Right hindlimb (tissue), 1 donor: ENCODE measurements at regions not wholly inside any gene's neighbourhood (a gene's known extent, or its start where the extent isn't known, plus 50 kb on each side); places are given as distances from the start of the nearest gene placed in this dataset.

Experiments used
- DNase-seq: peaks from one replicate; pipeline ENCODE4 v3.0.0-alpha.2; 2018

GRCh38 chr2:21543630-21544029, 419.9 kb downstream of the TDRD15 start:
- DNase-seq: no peak

- no peak for DNase-seq
Measured at GRCh38 chr2:21544392-21544791, 420.6 kb downstream of the TDRD15 start.

- DNase-seq: no peak
Measured at GRCh38 chr2:21552981-21553380, 429.2 kb downstream of the TDRD15 start.

GRCh38 chr2:21559351-21559750, 435.6 kb downstream of the TDRD15 start:
- DNase-seq: no peak

- DNase-seq: no peak
Measured at GRCh38 chr2:21561965-21562364, 438.2 kb downstream of the TDRD15 start.

DNA sequence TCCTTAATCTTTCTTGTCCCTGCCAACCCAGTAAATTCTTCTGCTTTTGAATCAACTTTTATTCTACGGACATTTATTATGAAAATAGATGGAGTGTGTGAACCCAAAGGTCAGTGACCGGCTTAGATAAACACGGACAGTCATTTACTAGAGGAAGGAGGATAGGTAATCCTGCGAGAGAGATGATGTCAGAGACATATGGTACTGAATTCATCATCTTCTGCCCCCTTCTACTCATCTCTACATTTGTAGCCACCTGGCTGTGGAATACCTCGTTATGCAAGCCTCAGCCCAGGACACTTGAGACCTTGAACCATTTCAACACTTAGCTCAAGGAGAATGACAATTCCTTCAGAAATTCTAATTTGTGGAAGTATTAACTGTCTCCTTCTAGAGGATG, 443.6 kb downstream of the TDRD15 start:
- DNase-seq: no peak

DNA sequence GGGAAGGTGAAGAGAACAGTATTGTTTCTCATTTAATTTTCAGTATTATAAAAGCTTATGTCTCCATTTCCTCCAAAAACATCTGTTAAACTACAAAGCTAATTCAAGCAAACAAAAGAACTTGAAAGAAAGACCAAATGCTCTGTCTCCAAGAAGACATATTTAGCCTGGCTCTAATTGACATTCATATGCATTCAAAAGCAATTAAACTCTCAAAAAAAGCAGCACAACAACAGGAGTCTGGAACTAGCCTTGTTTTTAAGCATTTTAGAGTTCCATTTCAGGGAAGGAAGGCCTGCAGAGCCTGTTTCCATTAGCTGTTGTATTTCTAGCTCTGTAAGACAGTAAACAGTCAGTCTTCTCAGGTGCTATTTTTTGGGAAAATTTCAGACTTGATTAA, 447.9 kb downstream of the TDRD15 start:
- no peak for DNase-seq

DNA sequence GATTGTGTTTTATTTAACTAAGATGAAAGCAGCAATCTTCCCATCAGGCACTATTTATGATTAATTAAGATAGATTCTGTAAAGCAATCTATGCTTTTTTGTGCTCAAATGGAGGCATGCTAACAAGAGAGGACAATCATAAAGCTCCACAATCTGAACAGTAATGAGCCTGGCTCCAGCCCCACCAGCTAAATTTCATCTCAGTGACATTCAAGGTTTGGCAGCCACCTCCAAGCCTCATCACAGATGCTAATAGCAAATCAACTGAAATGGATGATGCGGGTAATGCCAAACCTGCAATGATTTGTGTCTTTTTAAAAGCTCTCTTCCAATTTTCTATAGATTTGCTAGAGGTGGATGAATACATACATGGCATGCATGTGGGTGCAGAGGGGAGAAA, 456.6 kb downstream of the TDRD15 start:
- no peak for DNase-seq

DNA sequence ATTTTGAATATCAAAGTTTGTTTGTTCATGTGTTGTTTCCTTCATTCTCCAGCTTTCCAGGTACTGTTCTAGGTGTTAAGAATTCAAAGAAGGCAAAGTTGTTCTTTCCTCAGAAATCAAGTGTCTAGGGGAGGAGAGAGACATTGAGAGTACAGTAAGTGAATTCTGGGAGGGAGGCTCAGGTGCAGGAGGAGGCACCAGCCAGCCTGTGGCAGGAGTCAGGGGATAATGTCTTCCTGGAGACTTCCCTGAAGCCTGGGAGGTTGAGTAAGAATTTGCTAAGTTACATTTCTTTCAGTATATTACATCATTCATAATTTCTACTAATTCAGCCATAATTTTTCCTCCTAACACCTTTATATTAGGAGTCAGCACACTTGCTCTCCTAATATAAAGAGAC, 462.1 kb downstream of the TDRD15 start:
- DNase-seq: no peak

DNA sequence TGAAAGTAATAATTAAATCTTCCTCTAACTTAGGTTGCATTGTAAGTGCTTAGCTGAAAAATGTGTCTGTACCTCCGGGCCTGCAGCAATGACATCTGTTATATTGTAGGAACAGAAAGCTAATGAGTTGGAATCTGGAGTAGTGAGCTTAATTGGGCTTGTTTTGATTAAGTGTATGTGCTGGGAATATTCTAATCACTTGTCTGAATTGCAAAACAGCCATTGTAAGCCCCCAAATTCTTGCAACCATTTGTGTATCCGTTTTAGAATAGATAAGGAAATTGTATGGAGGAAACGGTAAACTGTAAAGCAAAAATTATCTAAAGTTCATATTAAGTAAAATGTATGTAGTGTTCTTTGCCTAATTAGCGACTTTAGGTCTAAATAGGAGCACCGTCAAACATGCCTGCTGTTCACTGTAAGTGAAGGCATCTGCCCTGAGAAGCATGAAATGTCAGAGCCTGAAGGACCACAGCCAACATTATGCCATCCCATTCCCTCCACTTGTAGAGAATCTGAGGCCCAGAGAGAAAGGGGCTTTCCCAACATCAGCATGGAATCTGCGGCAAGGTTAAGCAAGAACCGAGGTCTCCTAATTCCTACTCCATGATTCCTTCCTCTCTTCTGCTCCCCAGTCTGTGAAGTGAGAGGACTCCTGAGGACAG, 466.4 kb downstream of the TDRD15 start:
- DNase-seq: no peak

DNA sequence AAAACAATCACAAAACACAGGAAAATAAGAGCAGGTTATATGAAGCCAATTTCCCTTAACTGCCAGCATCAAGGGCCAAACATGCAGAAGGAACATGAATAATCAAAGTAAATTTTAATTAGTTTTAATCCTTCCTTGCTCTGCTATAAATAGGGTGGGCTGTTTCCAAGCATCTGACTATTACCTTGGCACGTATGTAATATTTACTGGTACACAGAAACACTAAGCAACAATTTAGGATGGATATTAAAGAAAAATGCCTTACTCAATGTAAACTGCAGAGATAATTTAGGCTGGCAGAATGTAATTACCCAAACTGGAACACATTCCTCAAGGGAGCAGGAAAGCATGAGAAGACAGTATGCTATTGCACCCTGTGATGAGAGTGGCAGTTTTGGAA, 468.2 kb downstream of the TDRD15 start:
- DNase-seq: no peak

DNA sequence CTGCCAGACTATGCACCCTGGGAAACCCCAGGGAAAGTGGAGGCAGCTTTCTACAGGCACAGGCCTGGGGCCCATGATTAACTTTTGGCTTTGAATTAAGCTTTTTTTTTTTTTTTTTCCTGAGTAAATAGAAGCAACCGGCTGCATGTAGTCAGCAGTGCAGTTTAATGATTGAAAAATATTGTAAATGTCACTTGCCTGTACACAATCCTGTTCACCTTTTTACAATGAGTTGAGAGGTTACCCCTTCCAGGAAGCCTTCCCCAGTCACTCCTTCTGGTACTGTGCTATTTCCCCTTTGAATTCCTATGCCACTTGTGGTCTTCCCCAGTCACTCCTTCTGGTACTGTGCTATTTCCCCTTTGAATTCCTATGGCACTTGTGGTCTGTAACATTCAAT, 475.6 kb downstream of the TDRD15 start:
- no peak for DNase-seq

- no peak for DNase-seq
Measured at GRCh38 chr2:21602789-21603188, 479.0 kb downstream of the TDRD15 start.

GRCh38 chr2:21607572-21607971, 483.8 kb downstream of the TDRD15 start:
- no peak for DNase-seq

DNA sequence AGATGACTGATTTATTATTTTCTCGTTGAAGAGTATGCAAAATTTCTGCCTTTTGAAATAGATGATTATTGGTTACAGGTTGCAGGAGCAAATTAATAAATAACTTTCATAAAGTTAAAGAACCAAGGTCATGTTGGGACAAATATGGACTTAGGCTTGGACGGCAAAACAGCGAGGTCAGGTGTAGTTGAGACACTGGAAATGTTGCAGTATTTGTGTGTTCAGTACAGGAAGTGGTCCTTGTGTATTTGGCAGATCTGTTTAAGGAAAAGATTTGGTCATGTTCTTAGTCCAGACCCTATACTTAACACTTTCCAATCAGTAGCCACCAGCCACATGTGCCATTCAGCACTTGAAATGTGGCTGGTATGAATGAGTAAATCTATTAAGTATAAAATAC, 486.5 kb downstream of the TDRD15 start:
- DNase-seq: no peak

GRCh38 chr2:21617885-21618434, 494.2 kb downstream of the TDRD15 start:
- no peak for DNase-seq

- DNase-seq: no peak
Measured at GRCh38 chr2:21620771-21621170, 497.0 kb downstream of the TDRD15 start.

- no peak for DNase-seq
Measured at GRCh38 chr2:21627938-21628337, 504.2 kb downstream of the TDRD15 start.

- DNase-seq: no peak
Measured at GRCh38 chr2:21633015-21633414, 509.2 kb downstream of the TDRD15 start.

GRCh38 chr2:21633466-21633865, 509.7 kb downstream of the TDRD15 start:
- DNase-seq: no peak

DNA sequence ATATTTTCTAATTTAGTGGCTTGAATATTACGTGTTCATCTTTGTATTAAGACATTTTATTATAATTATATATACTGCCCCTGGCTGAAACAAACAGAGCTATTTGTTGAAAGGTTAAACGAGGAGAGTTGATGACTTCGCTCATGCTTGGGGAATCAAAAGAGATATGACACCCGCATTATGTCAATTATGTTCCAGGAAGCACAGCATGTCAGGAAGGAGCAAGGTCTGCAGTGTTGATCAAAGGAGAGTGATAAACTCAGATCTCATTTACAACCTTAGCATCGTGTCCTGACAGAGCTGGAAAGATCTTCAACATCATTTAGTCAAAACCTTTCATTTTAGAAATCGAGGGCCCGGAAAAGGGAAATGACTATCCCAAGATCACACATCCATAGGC, 510.1 kb downstream of the TDRD15 start:
- DNase-seq: no peak

- no peak for DNase-seq
Measured at GRCh38 chr2:21640046-21640445, 516.3 kb downstream of the TDRD15 start.

DNA sequence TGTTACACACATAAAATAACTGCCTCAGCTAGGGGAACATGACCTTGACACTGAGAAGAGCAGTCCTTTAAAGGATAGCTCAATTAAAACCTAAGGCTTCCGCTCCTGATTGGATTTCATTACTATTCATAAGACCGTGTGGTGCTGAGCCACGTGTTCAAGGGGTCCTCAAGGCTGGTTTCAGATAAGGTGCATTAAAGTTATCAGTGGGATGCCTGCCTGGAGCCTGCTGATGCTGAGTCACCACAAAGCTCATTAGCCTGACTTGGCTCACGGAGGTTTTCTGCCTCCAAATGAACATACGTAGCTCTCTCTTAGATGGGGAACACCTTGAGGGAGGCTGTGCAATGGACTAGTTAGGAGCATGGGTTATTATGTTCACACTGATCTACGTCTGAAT, 518.9 kb downstream of the TDRD15 start:
- DNase-seq: no peak

DNA sequence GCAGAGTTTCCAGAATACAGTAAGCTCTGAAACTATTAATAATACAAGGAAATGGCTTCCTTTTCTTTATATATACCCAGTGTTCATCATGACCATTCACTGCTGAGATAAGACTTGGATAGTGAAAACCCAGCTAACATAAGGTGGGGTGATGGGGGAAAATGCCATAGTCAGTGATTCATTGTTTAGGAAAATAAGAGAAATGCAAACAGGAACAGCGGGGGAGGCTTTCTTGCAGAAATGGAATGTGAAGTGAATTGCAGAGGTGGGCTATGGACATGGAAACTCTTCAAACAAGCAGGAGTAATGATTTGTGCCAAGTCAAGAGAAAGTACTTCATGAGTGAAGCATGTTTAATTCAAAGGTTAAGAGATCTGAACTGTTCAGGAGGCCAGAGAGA, 519.4 kb downstream of the TDRD15 start:
- no peak for DNase-seq

GRCh38 chr2:21644266-21644665, 520.5 kb downstream of the TDRD15 start:
- DNase-seq: no peak
